ENCODE measurements at regions not wholly inside any gene's neighbourhood (a gene's known extent, or its start where the extent isn't known, plus 50 kb on each side); places are given as distances from the start of the nearest gene placed in this dataset.

- TF ChIP-seq CTCF (IDR thresholded peaks at IDR 0.05) (no peak), POLR2A (IDR thresholded peaks at IDR 0.05) (no peak)
Observed at GRCh38 chr4:133555671-133556070, 406.6 kb downstream of the PCDH10 start.
